ENCODE measurements at regions not wholly inside any gene's neighbourhood (a gene's known extent, or its start where the extent isn't known, plus 50 kb on each side); places are given as distances from the start of the nearest gene placed in this dataset.

DNA sequence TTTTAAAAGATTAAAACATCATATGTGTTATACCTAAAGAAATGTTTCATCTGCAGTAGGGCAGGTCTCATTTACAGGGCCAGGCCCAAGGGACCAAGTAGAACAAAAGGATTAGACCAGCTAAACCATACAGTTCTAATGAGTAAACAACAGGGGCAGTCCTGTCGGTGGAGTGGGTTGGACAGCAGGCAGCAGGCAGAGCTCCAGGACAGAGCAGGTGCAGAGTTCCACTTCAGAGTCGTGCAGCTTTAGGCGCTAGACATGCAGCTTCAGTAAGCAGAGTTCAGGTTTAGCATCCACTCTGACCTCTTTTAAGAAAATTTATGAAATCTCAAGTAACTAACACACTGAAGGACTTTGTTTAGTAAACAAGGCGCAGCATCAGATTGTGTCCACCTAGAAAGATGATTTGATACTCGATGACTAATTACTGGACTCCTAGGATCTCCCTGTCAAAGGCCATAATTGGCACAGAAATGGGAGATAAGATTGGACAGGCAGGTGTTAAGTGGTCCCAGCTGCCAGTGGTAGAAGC, 487.7 kb upstream of the INTU start:
- DNase-seq = peak; percentile 99

DNA sequence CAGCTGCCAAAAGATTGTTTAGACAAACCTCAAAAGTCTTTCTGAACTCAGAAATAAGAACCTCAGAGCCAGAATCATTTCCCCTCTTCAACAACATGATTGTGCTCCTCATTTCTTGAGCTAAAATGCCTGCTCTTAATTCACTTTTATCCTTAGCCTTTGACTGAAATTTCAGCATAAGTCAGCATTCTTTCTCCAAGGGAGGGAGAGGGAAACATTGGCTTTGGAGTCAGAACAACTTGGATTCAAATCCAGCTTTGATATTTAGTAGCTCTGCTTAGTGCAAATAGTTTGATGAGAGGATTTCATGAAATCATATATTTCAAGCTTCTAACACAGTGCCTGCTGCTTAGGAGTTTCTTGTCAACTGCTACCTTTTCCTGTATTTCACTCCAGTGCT, 484.6 kb upstream of the INTU start:
- no peak for DNase-seq

DNA sequence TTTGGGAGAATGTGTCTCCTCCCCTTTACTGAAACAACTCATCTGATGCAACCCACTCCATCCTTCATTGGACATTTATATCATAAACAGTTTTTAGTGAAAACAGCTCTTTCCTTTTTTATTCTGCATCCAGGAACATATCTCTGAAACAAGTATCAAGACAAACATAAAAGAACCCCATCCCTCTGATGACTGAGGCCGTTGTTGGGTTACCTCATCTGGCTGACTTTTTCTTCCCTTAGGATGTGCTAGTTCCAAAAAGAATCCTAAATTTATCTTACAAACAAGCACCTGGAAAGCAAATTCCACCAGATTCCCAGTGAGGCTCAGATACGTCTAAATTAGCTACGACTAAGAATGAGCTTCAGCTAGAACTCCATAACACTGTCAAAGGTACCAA, 483.7 kb upstream of the INTU start:
- DNase-seq = no peak

DNA sequence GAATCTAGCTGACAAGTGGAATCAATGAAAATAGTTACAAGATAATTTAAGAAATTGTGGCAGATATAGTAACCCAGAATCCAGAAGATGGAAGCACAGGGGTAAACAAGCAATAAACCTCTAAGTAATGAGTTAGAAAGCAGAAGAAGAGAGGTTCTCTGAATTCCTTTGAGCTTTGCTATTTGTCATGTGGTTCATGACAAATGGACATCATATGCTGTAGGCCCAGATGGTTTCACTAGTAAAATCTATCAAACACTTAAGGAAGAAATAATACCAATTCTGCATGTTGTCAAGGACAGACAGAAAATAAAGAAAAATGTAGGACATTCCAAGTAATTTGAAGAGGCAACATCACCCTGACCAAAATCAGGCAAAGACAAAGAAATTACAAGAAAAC, 480.8 kb upstream of the INTU start:
- no peak for DNase-seq

DNA sequence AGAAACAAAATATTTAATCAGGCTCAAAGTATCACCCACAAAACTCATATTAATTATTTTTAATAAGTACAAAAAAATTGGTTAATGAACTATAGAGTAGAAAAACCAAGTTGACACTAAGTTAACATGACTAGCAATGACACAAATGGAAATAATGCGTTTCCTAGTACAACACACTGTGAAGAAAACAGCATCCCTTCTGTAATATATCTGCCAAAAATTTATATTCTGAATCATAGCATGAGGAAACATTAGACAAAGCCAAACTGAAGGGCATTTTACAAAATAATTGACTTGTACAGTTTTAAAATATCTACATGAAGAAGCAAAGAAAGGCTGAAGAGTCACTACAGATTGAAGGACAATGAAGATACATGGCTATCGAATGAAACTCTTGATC, 477.6 kb upstream of the INTU start:
- DNase-seq = no peak

- DNase-seq = no peak
These were observed 477.2 kb upstream of the INTU start for GRCh38 chr4:127155555-127155954.

- DNase-seq = no peak
These were observed 470.0 kb upstream of the INTU start for GRCh38 chr4:127162741-127163140.

DNA sequence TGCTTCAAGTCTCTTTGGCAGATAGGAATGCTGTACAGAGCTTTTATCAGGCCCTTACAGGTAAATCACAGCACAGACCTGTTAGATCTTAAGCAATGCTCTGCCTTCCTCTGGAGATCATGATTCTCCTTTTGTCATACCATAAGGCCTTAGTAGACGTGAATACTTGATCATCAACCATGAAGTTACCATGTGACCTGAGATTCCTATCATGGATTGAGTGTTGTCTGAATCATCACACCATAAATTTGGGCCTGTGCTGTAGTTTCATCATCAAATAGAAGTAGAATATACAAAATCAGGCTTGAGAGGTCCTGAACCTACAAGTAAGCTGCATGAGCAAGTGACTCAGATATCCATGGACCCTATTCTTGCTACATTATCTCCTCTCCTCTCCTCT, 466.8 kb upstream of the INTU start:
- DNase-seq = no peak

GRCh38 chr4:127174201-127174600, 458.6 kb upstream of the INTU start:
- no peak for DNase-seq

- no peak for DNase-seq
These were observed 458.1 kb upstream of the INTU start for GRCh38 chr4:127174616-127175015.

DNA sequence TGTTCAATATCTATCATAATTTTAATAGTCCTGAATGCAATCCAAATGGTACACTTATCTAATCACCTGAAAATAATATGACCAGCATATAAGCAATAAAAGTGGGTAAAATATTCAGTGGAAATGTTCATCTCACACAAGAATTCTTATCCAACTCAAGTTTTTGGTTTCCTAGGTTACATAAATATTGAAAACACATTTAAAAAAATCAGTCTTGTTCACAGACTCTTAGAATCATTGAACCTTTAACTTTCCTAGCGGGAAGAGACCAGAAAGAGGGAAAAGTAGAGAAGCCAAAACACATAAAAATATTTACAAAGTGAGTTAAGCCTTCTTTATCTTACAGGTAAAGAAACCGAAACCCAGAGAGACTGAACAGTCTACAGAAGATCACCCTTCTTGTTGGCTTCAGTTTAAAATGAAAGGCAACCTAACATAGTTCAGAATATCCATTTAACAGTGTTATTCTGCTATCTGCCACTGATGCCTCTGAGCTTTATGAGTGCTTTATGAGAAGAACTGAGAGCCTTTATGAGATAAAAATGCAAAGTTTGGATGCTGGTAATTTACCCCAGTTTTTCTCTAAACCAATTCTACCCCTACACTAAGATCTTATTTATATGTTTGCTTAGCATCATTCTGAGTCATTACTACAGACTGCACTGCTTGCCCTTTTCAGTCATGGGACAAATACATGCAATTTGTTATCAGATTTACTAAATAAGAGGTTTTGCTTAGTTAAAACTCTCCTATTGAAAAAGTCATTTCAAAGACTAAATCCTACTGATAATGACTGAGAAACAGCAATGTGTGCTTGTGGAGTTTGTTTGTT, 453.3 kb upstream of the INTU start:
- no peak for DNase-seq

DNA sequence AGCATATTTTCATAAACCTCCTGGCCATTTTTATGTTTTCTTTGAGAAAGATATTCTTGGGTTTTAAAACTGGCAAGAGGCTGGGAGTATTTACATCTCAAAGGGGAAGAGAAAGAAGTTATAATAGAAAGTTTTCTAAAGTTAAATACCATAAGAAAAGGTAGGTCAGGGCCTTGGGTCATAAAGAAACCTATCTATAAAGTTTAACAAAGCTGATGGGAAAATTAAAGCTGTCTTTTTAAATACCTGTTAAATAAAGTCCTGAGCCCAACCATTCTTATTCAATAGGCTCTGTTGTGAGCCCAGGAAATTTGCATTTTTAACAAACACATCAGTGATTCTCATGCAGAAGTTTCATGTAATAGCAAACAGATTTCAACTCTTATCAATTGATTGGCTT, 451.8 kb upstream of the INTU start:
- DNase-seq = no peak

DNA sequence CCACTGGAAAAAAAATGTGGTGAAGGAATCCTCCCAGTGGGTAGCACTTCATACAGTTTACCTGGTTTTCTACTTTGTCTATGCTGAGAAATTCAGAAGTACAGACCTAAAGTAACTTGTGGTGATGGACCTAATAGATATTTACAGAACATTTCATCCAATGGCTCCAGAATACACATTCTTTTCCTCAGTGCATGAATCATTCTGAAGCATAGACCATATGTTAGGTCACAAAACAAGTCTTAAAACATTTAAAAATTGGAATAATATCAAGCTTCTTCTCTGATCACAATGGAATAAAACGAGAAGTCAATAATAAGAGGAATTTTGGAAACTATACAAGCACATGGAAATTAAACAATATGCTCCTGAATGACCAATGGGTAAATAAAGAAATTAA, 450.1 kb upstream of the INTU start:
- DNase-seq = no peak

GRCh38 chr4:127188847-127189246, 443.9 kb upstream of the INTU start:
- DNase-seq = no peak

DNA sequence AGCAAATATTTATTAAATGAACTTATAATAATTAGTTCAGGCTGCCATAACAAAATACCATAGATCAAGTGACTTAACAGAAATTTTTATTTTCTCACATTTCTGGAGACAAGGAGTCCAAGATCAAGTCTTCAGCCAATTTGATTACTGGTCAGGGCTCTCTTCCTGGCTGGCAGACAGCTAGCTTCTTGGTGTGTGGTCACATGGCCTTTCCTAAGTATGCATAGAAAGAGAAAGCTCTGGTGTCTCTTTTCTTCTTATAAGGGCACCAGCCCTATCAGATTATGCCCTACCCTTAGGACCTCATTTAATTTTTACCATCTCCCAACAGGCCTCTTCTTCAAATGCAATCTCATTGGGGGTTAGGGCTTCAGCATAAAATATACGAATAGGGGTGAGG, 438.5 kb upstream of the INTU start:
- no peak for DNase-seq

GRCh38 chr4:127196655-127197352, 436.0 kb upstream of the INTU start:
- no peak for DNase-seq

GRCh38 chr4:127203562-127204200, 429.1 kb upstream of the INTU start:
- DNase-seq = no peak

DNA sequence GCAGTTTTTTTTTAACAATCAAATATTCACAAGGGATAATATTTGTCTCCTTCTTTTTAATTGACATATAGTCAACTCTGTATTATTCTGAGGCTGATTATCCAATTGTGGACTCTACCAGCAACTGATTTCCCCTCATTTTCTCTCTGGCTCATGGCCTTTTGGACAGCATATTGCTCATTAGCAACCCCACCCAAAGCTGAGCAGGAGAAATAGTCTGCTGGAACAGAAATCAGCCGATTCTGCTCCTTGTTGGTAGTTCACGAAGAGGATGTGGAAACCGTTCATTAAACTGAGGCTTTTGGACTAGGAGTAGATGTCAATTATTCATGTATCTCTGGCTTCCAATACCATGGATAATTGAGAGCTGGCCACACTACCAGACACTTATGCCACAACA, 428.4 kb upstream of the INTU start:
- DNase-seq = no peak

DNA sequence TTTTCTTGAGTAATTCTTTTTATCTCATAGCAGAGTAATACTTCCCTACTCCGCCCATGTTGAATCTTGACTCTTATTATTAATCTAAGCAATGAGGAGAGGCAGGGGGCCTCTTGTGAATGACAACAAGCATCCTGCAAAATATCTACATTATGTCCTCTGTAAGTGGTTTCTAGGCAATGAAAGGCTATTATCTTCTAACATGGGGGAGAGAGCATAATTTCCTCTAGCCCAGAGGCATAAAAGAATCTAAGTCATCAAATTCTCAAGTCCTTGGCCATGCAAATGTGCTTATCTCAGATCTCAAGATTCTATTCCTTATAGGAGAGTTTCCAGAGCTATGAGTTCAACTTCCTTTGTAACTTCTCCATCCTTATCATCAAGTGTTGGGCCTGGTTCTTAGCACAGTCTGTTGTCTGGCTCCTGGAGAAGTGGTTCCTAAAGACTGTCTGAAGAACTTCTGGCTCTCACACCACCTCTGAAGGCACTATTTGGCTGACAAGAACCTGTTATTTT, 423.1 kb upstream of the INTU start:
- DNase-seq = no peak

GRCh38 chr4:127210893-127211649, 421.7 kb upstream of the INTU start:
- no peak for DNase-seq

GRCh38 chr4:127211650-127212560, 420.9 kb upstream of the INTU start:
- no peak for DNase-seq

- peak; percentile 17 for DNase-seq
These were observed 420.1 kb upstream of the INTU start for GRCh38 chr4:127212701-127213100.
